OCI-LY7 (cell line): ENCODE measurements at regions not wholly inside any gene's neighbourhood (a gene's known extent, or its start where the extent isn't known, plus 50 kb on each side); places are given as distances from the start of the nearest gene placed in this dataset.

Source experiments
- BruUV-seq: library from RNA; stranded (reverse); fragments of 400-500 nt; replicated peaks from 2 replicates; lab custom pipeline; 2021; lab: Mats Ljungman, UMichigan
- CTCF ChIA-PET: fragments of 300-600 bp; sonication (Branson Sonifier 250); formaldehyde crosslinking; loops from one replicate; lab custom pipeline; 2022; ENCODE audit warnings: antibody characterized with exemption; ENCODE audit not compliant: unreplicated experiment; lab: Charles Lee
- POLR2A ChIA-PET: fragments of 300-600 bp; sonication (Branson Sonifier 250); formaldehyde crosslinking; loops from one replicate; lab custom pipeline; 2022; ENCODE audit warnings: antibody characterized with exemption; lab: Charles Lee
- DNase-seq: peaks from one replicate; pipeline ENCODE4 v3.0.0-alpha.2; 2015; ENCODE audit warnings: low spot score
- H2AFZ ChIP-seq: fragments of 200-600 bp; sonication (generic), shearing (Covaris generic); 2 replicates; pipeline ENCODE4 v1.6.1; 2014; ENCODE audit warnings: mild to moderate bottlenecking, antibody characterized with exemption, low read length, moderate library complexity
- H3K27ac ChIP-seq: fragments of 200-600 bp; sonication (generic); 2 replicates; pipeline ENCODE4 v1.5.1; 2014; ENCODE audit warnings: mixed run types, low read depth, mild to moderate bottlenecking, moderate library complexity, low read length, inconsistent platforms; ENCODE audit not compliant: poor library complexity, severe bottlenecking
- H3K36me3 ChIP-seq: fragments of 200-600 bp; sonication (generic); 2 replicates; pipeline ENCODE4 v1.6.1; 2014; ENCODE audit warnings: mild to moderate bottlenecking, antibody characterized with exemption, low read length, moderate library complexity, mixed read lengths; ENCODE audit not compliant: insufficient read depth
- H3K4me1 ChIP-seq: fragments of 200-600 bp; sonication (generic); 2 replicates; pipeline ENCODE4 v1.5.1; 2014; ENCODE audit warnings: mild to moderate bottlenecking, low read length; ENCODE audit not compliant: insufficient read depth, poor library complexity, severe bottlenecking
- H3K4me2 ChIP-seq: fragments of 200-600 bp; sonication (generic); 2 replicates; pipeline ENCODE4 v1.6.1; 2014; ENCODE audit warnings: mild to moderate bottlenecking, low read length
- H3K4me3 ChIP-seq: fragments of 200-600 bp; sonication (generic); 2 replicates; pipeline ENCODE4 v1.5.1; 2014; ENCODE audit warnings: mild to moderate bottlenecking, low read depth, low read length; ENCODE audit not compliant: poor library complexity, severe bottlenecking
- H3K79me2 ChIP-seq: fragments of 200-600 bp; sonication (generic); 2 replicates; pipeline ENCODE4 v1.6.1; 2016; ENCODE audit warnings: low read depth, mild to moderate bottlenecking, low read length, moderate library complexity, mixed read lengths; ENCODE audit not compliant: insufficient read depth
- H3K9me2 ChIP-seq: fragments of 200-600 bp; sonication (generic); 2 replicates; pipeline ENCODE4 v1.6.1; 2016; ENCODE audit warnings: mild to moderate bottlenecking, low read length, mixed read lengths; ENCODE audit not compliant: insufficient read depth
- H3K9me3 ChIP-seq: fragments of 200-600 bp; sonication (generic); 2 replicates; pipeline ENCODE4 v1.6.1; 2014; ENCODE audit warnings: mild to moderate bottlenecking, mixed run types, low read length, mixed read lengths
- H4K20me1 ChIP-seq: fragments of 200-600 bp; sonication (generic); 2 replicates; pipeline ENCODE4 v1.6.1; 2014; ENCODE audit warnings: mild to moderate bottlenecking, antibody characterized with exemption, low read length, moderate library complexity, mixed read lengths; ENCODE audit not compliant: insufficient read depth
- EZH2phosphoT487 ChIP-seq: fragments of 200-600 bp; sonication (generic); IDR thresholded peaks from 2 replicates; pipeline ENCODE4 v1.6.1; 2018; ENCODE audit warnings: low read depth, borderline replicate concordance, mild to moderate bottlenecking, mixed run types, antibody characterized with exemption, low read length, moderate library complexity, mixed read lengths
- intact Hi-C: fragments of 100-400 bp; cut with micrococcal nuclease; formaldehyde crosslinking; loops from one replicate; pipeline ENCODE4 v1.10.0; 2022; ENCODE audit not compliant: unreplicated experiment
- TF ChIP-seq, protein P1 (sequence below): fragments of 200-600 bp; sonication (generic); conservative IDR thresholded peaks from 2 replicates; pipeline ENCODE4 v1.5.1; 2014; ENCODE audit warnings: mild to moderate bottlenecking, antibody characterized with exemption, low read length, moderate library complexity, mixed read lengths

DNA sequence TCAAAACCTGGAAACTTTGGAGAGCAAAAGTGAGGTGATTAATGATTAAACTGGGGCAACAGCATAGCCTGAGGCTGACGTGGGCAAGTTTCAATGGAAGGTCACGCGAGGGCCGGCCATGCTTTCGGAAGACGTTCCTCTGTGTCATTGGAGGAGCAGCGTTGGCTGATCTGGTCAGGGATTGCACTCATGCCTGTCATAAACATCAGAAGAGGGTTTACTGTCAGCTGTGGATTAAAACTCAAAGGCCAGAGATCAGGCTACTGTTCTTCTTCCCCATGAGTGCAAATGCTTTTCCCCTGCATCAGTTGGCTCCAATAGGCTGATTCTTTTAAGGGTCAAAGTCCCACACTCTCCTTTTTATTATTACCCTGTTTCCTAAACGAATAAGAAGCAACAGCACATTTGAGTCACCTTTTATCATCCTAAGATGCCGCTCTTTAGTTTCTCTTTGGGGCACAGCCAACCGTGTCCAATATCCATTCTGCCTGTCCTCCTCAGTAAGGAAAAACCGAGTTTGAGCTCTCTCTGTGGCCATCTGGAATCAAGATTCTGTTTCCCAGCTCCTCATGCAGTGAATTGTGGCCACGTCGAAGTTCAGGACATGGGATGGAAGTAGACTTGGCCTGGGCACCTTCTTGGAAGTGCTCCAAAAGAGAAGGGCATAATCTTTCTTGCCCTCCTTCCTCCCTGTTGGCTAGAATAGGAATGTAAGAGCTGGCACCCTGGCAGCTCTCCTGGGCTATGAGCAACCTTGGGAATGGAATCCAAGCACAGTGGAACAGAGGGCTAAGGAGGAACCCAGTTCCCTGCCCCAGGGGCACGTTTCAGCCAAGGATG is 62.5 kb upstream of the INSIG1 start:
- no peak overlapping the region for H3K4me2 ChIP-seq
- POLR2A ChIA-PET: no interaction called here
- intact Hi-C loops: no loop called here

DNA sequence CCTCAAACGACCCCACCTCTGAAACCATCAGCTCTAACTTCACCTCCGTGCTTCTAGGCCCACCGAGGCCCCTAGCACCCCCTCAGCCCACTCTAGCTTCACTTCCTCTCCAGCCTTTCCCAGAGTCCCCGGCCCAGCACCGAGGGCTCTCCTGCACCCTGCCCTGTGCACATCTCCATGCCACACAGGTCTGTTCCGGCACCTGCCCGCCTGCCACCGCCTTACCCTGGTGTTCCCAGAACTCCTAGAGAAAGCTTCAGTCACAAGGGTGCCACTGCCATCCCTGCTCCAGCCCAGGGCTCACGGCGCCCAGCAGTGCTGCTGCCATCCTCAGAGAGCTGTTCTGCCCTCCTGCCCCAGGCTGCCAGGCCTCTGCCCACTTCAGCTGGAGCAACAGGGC is 61.3 kb upstream of the INSIG1 start:
- Histone ChIP-seq H3K27ac (no peak overlapping the region), H3K79me2 (no peaks in the 10 kb centered on the region), H3K9me3 (no peaks in the 10 kb centered on the region), H2AFZ (no peak overlapping the region), H3K4me2 (no peak overlapping the region), H3K4me1 (no peaks in the 10 kb centered on the region), H3K36me3 (no peaks in the 10 kb centered on the region), H4K20me1 (no peaks in the 10 kb centered on the region), H3K9me2 (no peaks in the 10 kb centered on the region), H3K4me3 (no peak overlapping the region)
- BruUV-seq: no TSS peak
- POLR2A ChIA-PET: no interaction called here
- TF ChIP-seq, protein P1, sequence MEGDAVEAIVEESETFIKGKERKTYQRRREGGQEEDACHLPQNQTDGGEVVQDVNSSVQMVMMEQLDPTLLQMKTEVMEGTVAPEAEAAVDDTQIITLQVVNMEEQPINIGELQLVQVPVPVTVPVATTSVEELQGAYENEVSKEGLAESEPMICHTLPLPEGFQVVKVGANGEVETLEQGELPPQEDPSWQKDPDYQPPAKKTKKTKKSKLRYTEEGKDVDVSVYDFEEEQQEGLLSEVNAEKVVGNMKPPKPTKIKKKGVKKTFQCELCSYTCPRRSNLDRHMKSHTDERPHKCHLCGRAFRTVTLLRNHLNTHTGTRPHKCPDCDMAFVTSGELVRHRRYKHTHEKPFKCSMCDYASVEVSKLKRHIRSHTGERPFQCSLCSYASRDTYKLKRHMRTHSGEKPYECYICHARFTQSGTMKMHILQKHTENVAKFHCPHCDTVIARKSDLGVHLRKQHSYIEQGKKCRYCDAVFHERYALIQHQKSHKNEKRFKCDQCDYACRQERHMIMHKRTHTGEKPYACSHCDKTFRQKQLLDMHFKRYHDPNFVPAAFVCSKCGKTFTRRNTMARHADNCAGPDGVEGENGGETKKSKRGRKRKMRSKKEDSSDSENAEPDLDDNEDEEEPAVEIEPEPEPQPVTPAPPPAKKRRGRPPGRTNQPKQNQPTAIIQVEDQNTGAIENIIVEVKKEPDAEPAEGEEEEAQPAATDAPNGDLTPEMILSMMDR: no peak
- no peak for TF ChIP-seq EZH2phosphoT487
- CTCF ChIA-PET: no interaction called here
- intact Hi-C loops: no loop called here
- DNase-seq: no peak

More for the DNA sequence above, 62.5 kb upstream of the INSIG1 start:
- CTCF ChIA-PET: no interaction called here
- TF ChIP-seq, protein P1: no peak
- no peak for TF ChIP-seq EZH2phosphoT487
- Histone ChIP-seq H3K36me3 (no peaks in the 10 kb centered on the region), H4K20me1 (no peaks in the 10 kb centered on the region), H3K79me2 (no peaks in the 10 kb centered on the region), H3K4me3 (no peak overlapping the region), H3K27ac (no peak overlapping the region), H3K9me3 (no peaks in the 10 kb centered on the region), H2AFZ (no peak overlapping the region), H3K4me1 (no peaks in the 10 kb centered on the region), H3K9me2 (no peaks in the 10 kb centered on the region)
- no peak for DNase-seq
- no TSS peak for BruUV-seq

DNA sequence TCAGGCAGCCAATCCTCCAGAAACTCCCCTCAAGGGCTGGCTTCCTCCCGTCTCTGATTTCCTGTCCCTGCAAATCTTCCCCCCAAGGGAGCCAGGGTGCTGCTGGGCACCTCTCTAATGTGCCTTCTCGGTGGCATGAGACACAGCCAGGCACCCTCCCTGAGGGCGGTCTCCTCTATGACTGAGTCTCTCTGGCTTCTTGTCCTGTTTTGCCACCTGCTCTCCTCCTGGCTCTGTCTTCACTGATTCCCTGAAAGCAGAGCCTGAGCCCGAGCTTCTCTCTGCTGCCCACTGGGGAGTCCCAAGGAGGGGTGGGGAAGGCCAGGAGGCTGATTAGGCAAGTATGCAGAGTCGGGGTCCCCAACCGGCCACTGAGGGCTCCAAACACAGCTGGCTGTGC is 60.4 kb upstream of the INSIG1 start:
- Histone ChIP-seq H4K20me1 (no peaks in the 10 kb centered on the region), H3K4me1 (no peaks in the 10 kb centered on the region), H3K27ac (no peak overlapping the region), H2AFZ (no peak overlapping the region), H3K79me2 (no peaks in the 10 kb centered on the region), H3K9me3 (no peaks in the 10 kb centered on the region), H3K9me2 (no peaks in the 10 kb centered on the region), H3K4me3 (no peak overlapping the region), H3K36me3 (no peaks in the 10 kb centered on the region), H3K4me2 (no peak overlapping the region)
- ChIA-PET CTCF (no interaction called here), POLR2A (no interaction called here)
- TF ChIP-seq EZH2phosphoT487: no peak
- no TSS peak for BruUV-seq
- DNase-seq: no peak
- intact Hi-C loops: no loop called here
